Brain microvascular endothelial cell (primary cell): ENCODE measurements at regions not wholly inside any gene's neighbourhood (a gene's known extent, or its start where the extent isn't known, plus 50 kb on each side); places are given as distances from the start of the nearest gene placed in this dataset.

Source experiments
- DNase-seq: peaks from one replicate; pipeline ENCODE4 v3.0.0-alpha.2; 2020
- H3K27ac ChIP-seq: fragments of 250-450 bp; sonication (Bioruptor Pico); 2 replicates; pipeline ENCODE4 v1.5.1; 2020; ENCODE audit warnings: mild to moderate bottlenecking, moderate library complexity
- H3K27me3 ChIP-seq: fragments of 250-450 bp; sonication (Bioruptor Pico); replicated peaks from 2 replicates; pipeline ENCODE4 v1.5.1; 2020; ENCODE audit warnings: mild to moderate bottlenecking
- H3K36me3 ChIP-seq: fragments of 250-450 bp; sonication (Bioruptor Pico); replicated peaks from 2 replicates; pipeline ENCODE4 v1.5.1; 2020; ENCODE audit warnings: mild to moderate bottlenecking
- H3K4me3 ChIP-seq: 2 replicates; pipeline ENCODE4 v1.5.1; 2011; ENCODE audit warnings: low read depth, mild to moderate bottlenecking, control low read depth, low read length, moderate library complexity
- in situ Hi-C: cut with HindIII; loops from 2 replicates; pipeline ENCODE4 v1.10.0; 2017; ENCODE audit warnings: low sequenced_read_pairs, low pct_ligation_motif_present
- TF ChIP-seq, protein P1 (sequence below): IDR thresholded peaks from 2 replicates; pipeline ENCODE4 v1.5.1; 2011; ENCODE audit warnings: low read depth, mild to moderate bottlenecking, moderate library complexity, low read length, control low read depth, inconsistent platforms; ENCODE audit errors: missing control alignments

DNA sequence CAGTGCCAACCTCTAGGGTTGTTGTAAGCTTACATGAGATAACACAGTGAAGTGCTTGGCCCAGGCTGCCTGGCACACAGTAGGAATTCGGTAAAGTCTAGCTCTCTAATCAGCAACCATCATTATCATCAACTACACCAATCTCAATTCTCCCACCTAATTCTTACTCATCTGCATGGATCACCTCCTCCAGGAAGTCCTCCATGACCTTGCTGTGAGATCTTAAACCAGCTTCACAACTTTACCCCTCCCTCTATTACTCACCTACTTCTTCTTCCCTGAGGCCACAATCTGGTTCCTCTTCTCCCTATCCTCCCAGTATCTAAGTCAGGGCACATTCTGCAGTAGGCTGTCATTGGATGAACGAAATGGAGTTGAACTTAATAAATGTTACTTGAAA is 67.3 kb downstream of the GSC start:
- Histone ChIP-seq H3K27me3 (peaks cover 1% of the 10 kb centered on the region), H3K36me3 (no peaks in the 10 kb centered on the region), H3K27ac (no peak overlapping the region), H3K4me3 (no peak overlapping the region)
- DNase-seq = no peak
- in situ Hi-C loops = no loop called here
- TF ChIP-seq, protein P1, sequence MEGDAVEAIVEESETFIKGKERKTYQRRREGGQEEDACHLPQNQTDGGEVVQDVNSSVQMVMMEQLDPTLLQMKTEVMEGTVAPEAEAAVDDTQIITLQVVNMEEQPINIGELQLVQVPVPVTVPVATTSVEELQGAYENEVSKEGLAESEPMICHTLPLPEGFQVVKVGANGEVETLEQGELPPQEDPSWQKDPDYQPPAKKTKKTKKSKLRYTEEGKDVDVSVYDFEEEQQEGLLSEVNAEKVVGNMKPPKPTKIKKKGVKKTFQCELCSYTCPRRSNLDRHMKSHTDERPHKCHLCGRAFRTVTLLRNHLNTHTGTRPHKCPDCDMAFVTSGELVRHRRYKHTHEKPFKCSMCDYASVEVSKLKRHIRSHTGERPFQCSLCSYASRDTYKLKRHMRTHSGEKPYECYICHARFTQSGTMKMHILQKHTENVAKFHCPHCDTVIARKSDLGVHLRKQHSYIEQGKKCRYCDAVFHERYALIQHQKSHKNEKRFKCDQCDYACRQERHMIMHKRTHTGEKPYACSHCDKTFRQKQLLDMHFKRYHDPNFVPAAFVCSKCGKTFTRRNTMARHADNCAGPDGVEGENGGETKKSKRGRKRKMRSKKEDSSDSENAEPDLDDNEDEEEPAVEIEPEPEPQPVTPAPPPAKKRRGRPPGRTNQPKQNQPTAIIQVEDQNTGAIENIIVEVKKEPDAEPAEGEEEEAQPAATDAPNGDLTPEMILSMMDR = no peak

DNA sequence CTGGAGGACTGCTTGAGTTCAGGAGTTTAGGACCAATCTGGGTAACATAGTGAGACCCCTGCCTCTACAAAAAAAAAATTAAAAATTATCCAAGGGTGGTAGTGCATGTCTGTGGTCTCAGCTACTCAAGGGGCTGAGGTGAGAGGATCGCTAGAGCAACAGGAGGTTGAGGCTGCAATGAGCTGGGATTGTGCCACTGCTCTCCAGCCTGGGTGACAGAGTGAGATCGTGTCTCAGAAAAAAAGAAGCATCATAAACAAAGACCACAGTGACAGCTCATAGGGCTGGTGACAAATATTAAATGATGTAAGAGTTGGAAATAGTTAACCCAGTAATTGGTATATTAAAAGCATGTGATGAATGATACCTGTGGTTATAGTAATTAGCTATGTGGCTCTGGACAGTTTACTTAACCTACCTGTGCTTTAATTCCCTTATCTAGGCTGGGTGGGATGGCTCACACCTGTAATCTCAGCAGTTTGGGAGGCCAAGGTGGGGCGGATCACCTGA is 68.0 kb downstream of the GSC start:
- no peak for DNase-seq
- no peak overlapping the region for H3K27ac ChIP-seq
- peaks cover 1% of the 10 kb centered on the region for H3K27me3 ChIP-seq
- in situ Hi-C loops = no loop called here
- H3K36me3 ChIP-seq = no peaks in the 10 kb centered on the region
- H3K4me3 ChIP-seq = no peak overlapping the region
- TF ChIP-seq, protein P1 = no peak

DNA sequence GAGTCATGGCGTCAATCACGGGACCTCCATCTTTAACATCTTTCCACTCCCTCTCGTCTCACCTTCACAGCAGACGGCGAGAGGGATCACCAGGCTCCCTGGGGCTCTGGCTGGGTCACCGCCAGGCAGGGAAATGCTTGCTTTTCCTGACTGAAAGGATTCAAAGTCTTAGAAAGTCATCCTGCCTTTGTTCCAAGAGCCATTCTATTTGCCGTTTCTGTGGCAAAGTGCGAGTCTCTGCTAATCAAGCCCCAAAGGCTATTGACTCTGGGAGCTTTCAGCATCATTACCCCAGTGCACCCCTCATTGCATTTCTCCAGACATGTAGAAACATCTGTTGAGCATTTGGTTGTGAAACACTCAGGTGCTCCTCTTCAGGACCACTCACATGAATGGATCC is 69.6 kb downstream of the GSC start:
- DNase-seq = no peak
- TF ChIP-seq, protein P1 = no peak
- Histone ChIP-seq H3K27me3 (peaks cover 1% of the 10 kb centered on the region), H3K36me3 (no peaks in the 10 kb centered on the region), H3K27ac (no peak overlapping the region), H3K4me3 (no peak overlapping the region)
- in situ Hi-C loops = no loop called here

DNA sequence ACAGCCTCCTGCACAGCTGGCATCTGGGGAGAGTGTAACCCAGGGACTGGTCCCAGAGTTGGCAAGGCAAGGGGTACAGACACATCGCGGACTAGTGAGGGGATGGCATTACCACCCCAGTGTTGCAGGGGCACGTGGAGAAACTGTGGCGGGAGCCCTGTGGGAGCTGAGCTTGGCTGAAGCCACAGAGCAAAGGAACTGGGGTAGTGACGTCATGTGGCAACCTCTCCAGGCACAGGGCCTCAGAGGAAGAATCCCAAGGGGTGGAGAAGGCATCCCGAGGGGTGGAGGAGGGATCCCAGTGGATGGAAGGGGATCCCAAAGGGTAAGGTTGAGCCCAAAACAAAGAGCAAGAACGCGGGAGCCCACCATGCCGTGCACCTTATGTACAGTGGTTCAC is 70.1 kb downstream of the GSC start:
- in situ Hi-C loops = no loop called here
- DNase-seq = no peak

DNA sequence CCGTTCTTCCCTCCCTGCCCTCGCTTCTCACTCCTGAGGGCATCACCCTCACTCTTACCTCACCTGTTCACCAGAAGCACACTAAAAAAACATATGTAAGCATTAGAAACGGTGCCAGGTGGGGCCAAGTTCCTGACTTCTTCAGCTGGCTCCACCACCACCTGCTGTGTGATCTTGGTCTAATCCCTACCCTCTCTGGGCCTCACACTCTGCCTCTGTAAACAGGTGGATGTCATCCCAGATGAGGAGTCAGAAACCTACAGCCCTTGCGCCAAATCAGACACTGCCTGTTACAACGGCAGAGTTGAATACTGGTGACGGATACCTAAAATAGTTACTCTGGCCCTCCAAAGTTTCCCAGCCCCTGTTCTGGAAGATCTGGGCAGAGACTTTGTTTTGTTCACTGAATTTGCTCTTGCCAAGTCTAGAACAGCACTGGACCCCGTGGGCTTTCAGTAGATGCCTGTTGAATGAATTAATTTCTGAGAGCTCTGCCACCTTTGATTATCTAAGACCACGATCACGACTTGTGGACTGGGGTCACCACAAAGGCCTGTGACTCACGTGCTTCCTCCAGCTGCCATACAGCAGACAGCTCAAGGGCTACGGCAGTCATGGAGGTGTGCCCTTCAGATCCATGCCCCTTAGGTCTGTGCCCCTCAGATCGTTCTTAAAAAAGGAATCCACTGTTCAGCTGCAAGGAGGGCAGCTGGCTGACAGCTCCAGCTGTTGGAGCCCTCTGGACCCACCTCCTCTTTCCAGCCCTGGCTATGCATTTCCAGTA is 71.9 kb downstream of the GSC start:
- H3K4me3 ChIP-seq = no peak overlapping the region
- in situ Hi-C loops = no loop called here
- no peak for DNase-seq
- H3K27ac ChIP-seq = no peak overlapping the region
- no peaks in the 10 kb centered on the region for H3K36me3 ChIP-seq
- H3K27me3 ChIP-seq = peaks cover 1% of the 10 kb centered on the region
- TF ChIP-seq, protein P1 = no peak

More for the DNA sequence above, 70.1 kb downstream of the GSC start:
- no peaks in the 10 kb centered on the region for H3K36me3 ChIP-seq
- TF ChIP-seq, protein P1 = no peak
- peaks cover 1% of the 10 kb centered on the region for H3K27me3 ChIP-seq
- H3K4me3 ChIP-seq = no peak overlapping the region
- H3K27ac ChIP-seq = no peak overlapping the region
